HL-60 (cell line): ENCODE measurements at regions not wholly inside any gene's neighbourhood (a gene's known extent, or its start where the extent isn't known, plus 50 kb on each side); places are given as distances from the start of the nearest gene placed in this dataset.

Experiments used
- GABPA ChIP-seq: IDR thresholded peaks from 2 replicates; pipeline ENCODE4 v1.6.1; 2012; ENCODE audit warnings: low read depth
- POLR2AphosphoS5 ChIP-seq: IDR thresholded peaks from 2 replicates; pipeline ENCODE4 v1.6.1; 2012; ENCODE audit warnings: low read depth
- TF ChIP-seq, protein P1 (sequence below): IDR thresholded peaks from one replicate; pipeline ENCODE4 v1.5.1; 2011; ENCODE audit warnings: low read length, control low read depth, inconsistent platforms; ENCODE audit not compliant: insufficient read depth

- TF ChIP-seq, protein P1, sequence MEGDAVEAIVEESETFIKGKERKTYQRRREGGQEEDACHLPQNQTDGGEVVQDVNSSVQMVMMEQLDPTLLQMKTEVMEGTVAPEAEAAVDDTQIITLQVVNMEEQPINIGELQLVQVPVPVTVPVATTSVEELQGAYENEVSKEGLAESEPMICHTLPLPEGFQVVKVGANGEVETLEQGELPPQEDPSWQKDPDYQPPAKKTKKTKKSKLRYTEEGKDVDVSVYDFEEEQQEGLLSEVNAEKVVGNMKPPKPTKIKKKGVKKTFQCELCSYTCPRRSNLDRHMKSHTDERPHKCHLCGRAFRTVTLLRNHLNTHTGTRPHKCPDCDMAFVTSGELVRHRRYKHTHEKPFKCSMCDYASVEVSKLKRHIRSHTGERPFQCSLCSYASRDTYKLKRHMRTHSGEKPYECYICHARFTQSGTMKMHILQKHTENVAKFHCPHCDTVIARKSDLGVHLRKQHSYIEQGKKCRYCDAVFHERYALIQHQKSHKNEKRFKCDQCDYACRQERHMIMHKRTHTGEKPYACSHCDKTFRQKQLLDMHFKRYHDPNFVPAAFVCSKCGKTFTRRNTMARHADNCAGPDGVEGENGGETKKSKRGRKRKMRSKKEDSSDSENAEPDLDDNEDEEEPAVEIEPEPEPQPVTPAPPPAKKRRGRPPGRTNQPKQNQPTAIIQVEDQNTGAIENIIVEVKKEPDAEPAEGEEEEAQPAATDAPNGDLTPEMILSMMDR, result no peak
- no peak for TF ChIP-seq GABPA
- TF ChIP-seq POLR2AphosphoS5, result no peak
Observed at GRCh38 chr15:25582886-25583285, 144.1 kb upstream of the UBE3A start.
